RWPE2 (cell line): ENCODE measurements at regions not wholly inside any gene's neighbourhood (a gene's known extent, or its start where the extent isn't known, plus 50 kb on each side); places are given as distances from the start of the nearest gene placed in this dataset.
"Not testable (repeated sequence)": the region's sequence is repeated elsewhere in the genome, so short reads cannot be mapped to it uniquely, and the experiment has no call there.

Experiments used
- ATAC-seq: fragments of 200-7000 bp; cut with Tn5 transposase; 3 replicates; pipeline ENCODE4 v1.9.1; 2021; ENCODE audit warnings: low read depth
- DNase-seq: peaks from one replicate; pipeline ENCODE4 v3.0.0-alpha.2; 2020; ENCODE audit warnings: low spot score
- H3K27ac ChIP-seq: fragments of 450-650 bp; 2 replicates; pipeline ENCODE4 v1.5.1; 2017; ENCODE audit warnings: mild to moderate bottlenecking; ENCODE audit not compliant: poor library complexity, severe bottlenecking
- H3K27me3 ChIP-seq: fragments of 250-450 bp; sonication (Bioruptor Pico); 2 replicates; pipeline ENCODE4 v1.5.1; 2021; ENCODE audit warnings: mild to moderate bottlenecking, moderate library complexity; ENCODE audit not compliant: insufficient read depth, poor library complexity, severe bottlenecking
- H3K36me3 ChIP-seq: fragments of 250-450 bp; sonication (Bioruptor Pico); 2 replicates; pipeline ENCODE4 v1.5.1; 2020; ENCODE audit warnings: low read depth, mild to moderate bottlenecking, moderate library complexity
- H3K4me1 ChIP-seq: fragments of 250-450 bp; sonication (Bioruptor Pico); 2 replicates; pipeline ENCODE4 v1.5.1; 2021; ENCODE audit warnings: mild to moderate bottlenecking, moderate library complexity; ENCODE audit not compliant: insufficient read depth, poor library complexity, severe bottlenecking
- H3K4me3 ChIP-seq: fragments of 250-450 bp; sonication (Bioruptor Pico); 2 replicates; pipeline ENCODE4 v1.5.1; 2021; ENCODE audit warnings: mild to moderate bottlenecking, moderate library complexity; ENCODE audit not compliant: severe bottlenecking
- H3K9me3 ChIP-seq: fragments of 250-450 bp; sonication (Bioruptor Pico); 2 replicates; pipeline ENCODE4 v1.5.1; 2021; ENCODE audit warnings: mild to moderate bottlenecking, moderate library complexity; ENCODE audit not compliant: severe bottlenecking
- TF ChIP-seq, protein P1 (sequence below): fragments of 450-650 bp; IDR thresholded peaks from one replicate; pipeline ENCODE4 v1.5.1; 2017; ENCODE audit warnings: mild to moderate bottlenecking, moderate library complexity; ENCODE audit not compliant: poor library complexity, severe bottlenecking

- ATAC-seq, result no peak
- no peaks in the 10 kb centered on the region for H3K27me3 ChIP-seq
- no peak for DNase-seq
Observed at GRCh38 chr2:136284226-136285119, 166.5 kb upstream of the CXCR4 start.

GRCh38 chr2:136282251-136282650 lies 164.3 kb upstream of the CXCR4 start:
- DNase-seq, result no peak
- TF ChIP-seq, protein P1, sequence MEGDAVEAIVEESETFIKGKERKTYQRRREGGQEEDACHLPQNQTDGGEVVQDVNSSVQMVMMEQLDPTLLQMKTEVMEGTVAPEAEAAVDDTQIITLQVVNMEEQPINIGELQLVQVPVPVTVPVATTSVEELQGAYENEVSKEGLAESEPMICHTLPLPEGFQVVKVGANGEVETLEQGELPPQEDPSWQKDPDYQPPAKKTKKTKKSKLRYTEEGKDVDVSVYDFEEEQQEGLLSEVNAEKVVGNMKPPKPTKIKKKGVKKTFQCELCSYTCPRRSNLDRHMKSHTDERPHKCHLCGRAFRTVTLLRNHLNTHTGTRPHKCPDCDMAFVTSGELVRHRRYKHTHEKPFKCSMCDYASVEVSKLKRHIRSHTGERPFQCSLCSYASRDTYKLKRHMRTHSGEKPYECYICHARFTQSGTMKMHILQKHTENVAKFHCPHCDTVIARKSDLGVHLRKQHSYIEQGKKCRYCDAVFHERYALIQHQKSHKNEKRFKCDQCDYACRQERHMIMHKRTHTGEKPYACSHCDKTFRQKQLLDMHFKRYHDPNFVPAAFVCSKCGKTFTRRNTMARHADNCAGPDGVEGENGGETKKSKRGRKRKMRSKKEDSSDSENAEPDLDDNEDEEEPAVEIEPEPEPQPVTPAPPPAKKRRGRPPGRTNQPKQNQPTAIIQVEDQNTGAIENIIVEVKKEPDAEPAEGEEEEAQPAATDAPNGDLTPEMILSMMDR, result no peak
- H3K36me3 ChIP-seq, result no peaks in the 10 kb centered on the region
- no peaks in the 10 kb centered on the region for H3K4me1 ChIP-seq
- no peak overlapping the region for H3K4me3 ChIP-seq
- ATAC-seq, result no peak
- no peaks in the 10 kb centered on the region for H3K9me3 ChIP-seq
- no peak overlapping the region for H3K27ac ChIP-seq
- H3K27me3 ChIP-seq, result no peaks in the 10 kb centered on the region

More at GRCh38 chr2:136284226-136285119, 166.5 kb upstream of the CXCR4 start:
- Histone ChIP-seq H3K4me1 (no peaks in the 10 kb centered on the region), H3K9me3 (no peaks in the 10 kb centered on the region), H3K4me3 (no peak overlapping the region), H3K36me3 (no peaks in the 10 kb centered on the region), H3K27ac (no peak overlapping the region)
- TF ChIP-seq, protein P1, result no peak

- Histone ChIP-seq H3K9me3 (no peaks in the 10 kb centered on the region), H3K4me3 (no peak overlapping the region), H3K27me3 (no peaks in the 10 kb centered on the region), H3K36me3 (no peaks in the 10 kb centered on the region), H3K4me1 (no peaks in the 10 kb centered on the region), H3K27ac (no peak overlapping the region)
- TF ChIP-seq, protein P1, result no peak
- ATAC-seq, result no peak
- no peak for DNase-seq
Observed at GRCh38 chr2:136281281-136282114, 163.5 kb upstream of the CXCR4 start.

DNA sequence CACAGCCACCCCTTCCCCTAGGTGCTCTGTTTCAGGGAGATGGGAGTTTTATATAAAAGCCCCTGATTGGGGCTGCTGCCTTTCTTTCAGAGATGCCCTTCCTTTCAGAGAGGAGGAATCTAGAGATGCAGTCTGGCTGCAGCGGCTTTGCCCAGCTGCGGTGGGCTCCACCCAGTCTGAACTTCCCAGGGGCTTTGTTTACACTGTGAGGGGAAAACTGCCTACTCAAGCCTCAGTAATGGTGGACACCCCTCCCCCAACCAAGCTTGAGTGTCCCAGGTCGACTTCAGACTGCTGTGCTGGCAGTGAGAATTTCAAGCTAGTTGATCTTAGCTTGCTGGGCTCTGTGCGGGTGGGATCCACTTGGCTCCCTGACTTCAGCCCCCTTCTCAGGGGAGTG lies 148.4 kb upstream of the CXCR4 start:
- not testable (repeated sequence) for H3K4me3 ChIP-seq, H3K9me3 ChIP-seq, H3K4me1 ChIP-seq, DNase-seq, H3K36me3 ChIP-seq, H3K27me3 ChIP-seq, ATAC-seq, H3K27ac ChIP-seq

DNA sequence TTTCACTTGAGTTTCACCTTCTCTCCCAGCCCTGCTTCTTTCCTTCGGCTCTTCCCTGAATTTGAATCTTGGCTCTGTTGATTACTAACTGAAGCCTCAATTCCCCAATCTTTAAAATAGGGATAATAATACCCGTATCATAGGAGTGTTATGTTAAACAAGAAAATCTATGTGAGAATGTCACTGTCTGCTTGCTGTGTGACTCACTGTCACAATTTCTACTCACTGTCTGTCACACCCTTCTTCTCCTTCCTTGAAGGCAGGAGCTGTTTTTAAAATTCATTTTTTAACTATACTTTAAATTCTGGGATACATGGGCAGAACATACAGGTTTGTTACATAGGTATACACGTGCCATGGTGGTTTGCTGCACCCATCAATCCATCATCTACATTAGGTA lies 141.6 kb upstream of the CXCR4 start:
- no peaks in the 10 kb centered on the region for H3K27me3 ChIP-seq
- DNase-seq, result no peak
- no peak for ATAC-seq
- TF ChIP-seq, protein P1, result no peak
- H3K9me3 ChIP-seq, result no peaks in the 10 kb centered on the region
- no peaks in the 10 kb centered on the region for H3K36me3 ChIP-seq
- H3K27ac ChIP-seq, result no peak overlapping the region
- no peaks in the 10 kb centered on the region for H3K4me1 ChIP-seq
- H3K4me3 ChIP-seq, result no peak overlapping the region
